GM19240 (cell line): ENCODE measurements at regions not wholly inside any gene's neighbourhood (a gene's known extent, or its start where the extent isn't known, plus 50 kb on each side); places are given as distances from the start of the nearest gene placed in this dataset.
"Not testable (repeated sequence)": the region's sequence is repeated elsewhere in the genome, so short reads cannot be mapped to it uniquely, and the experiment has no call there.

Source experiments
- DNase-seq: peaks from one replicate; pipeline ENCODE4 v3.0.0; 2011; ENCODE audit warnings: low spot score; ENCODE audit not compliant: insufficient read length

- DNase-seq: no peak
Measured at GRCh38 chr15:54843006-54843405, 353.7 kb downstream of the RSL24D1 start.

- no peak for DNase-seq
Measured at GRCh38 chr15:54841701-54842305, 354.9 kb downstream of the RSL24D1 start.

GRCh38 chr15:54840621-54841398 is 355.9 kb downstream of the RSL24D1 start:
- no peak for DNase-seq

GRCh38 chr15:54839379-54839778 is 357.4 kb downstream of the RSL24D1 start:
- DNase-seq: no peak

GRCh38 chr15:54836052-54836795 is 360.5 kb downstream of the RSL24D1 start:
- no peak for DNase-seq

- DNase-seq: no peak
Measured at GRCh38 chr15:54829821-54830220, 366.9 kb downstream of the RSL24D1 start.

GRCh38 chr15:54820811-54821210 is 375.9 kb downstream of the RSL24D1 start:
- DNase-seq: no peak

GRCh38 chr15:54820098-54820497 is 376.6 kb downstream of the RSL24D1 start:
- no peak for DNase-seq

GRCh38 chr15:54816401-54816800 is 380.3 kb downstream of the RSL24D1 start:
- DNase-seq: no peak

GRCh38 chr15:54815556-54815955 is 381.2 kb downstream of the RSL24D1 start:
- no peak for DNase-seq

GRCh38 chr15:54812383-54812782 is 384.4 kb downstream of the RSL24D1 start:
- no peak for DNase-seq

- no peak for DNase-seq
Measured at GRCh38 chr15:54810496-54810895, 386.2 kb downstream of the RSL24D1 start.

- no peak for DNase-seq
Measured at GRCh38 chr15:54810031-54810430, 386.7 kb downstream of the RSL24D1 start.

- DNase-seq: no peak
Measured at GRCh38 chr15:54808321-54808720, 388.4 kb downstream of the RSL24D1 start.

- DNase-seq: no peak
Measured at GRCh38 chr15:54803987-54804386, 392.8 kb downstream of the RSL24D1 start.

- no peak for DNase-seq
Measured at GRCh38 chr15:54803134-54803808, 393.5 kb downstream of the RSL24D1 start.

GRCh38 chr15:54792526-54792925 is 404.2 kb downstream of the RSL24D1 start:
- DNase-seq: no peak

- DNase-seq: no peak
Measured at GRCh38 chr15:54790693-54791092, 406.0 kb downstream of the RSL24D1 start.

GRCh38 chr15:54789376-54789775 is 407.4 kb downstream of the RSL24D1 start:
- DNase-seq: no peak

- DNase-seq: not testable (repeated sequence)
Measured at GRCh38 chr15:54781220-54781619, 415.5 kb downstream of the RSL24D1 start.

GRCh38 chr15:54779271-54779670 is 417.5 kb downstream of the RSL24D1 start:
- no peak for DNase-seq

- DNase-seq: no peak
Measured at GRCh38 chr15:54776410-54776809, 420.3 kb downstream of the RSL24D1 start.
